ENCODE measurements at regions not wholly inside any gene's neighbourhood (a gene's known extent, or its start where the extent isn't known, plus 50 kb on each side); places are given as distances from the start of the nearest gene placed in this dataset.

DNA sequence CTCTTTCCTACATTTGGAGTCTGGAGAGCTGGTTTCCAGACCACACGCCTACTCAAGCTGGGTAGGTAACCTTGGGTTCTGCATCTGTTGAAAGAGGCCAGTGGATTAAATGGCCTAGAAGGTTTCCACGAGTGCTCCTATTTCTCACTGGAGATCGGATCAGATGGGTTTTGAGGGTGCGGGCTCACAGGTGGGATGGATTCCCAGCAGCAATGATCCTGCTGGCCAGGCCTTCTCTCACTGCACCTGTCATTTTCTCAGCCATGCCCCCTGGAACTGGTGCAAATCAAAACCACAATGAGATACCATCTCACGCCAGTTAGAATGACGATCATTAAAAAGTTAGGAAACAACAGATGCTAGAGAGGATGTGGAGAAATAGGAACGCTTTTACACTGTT is 747.5 kb upstream of the RAB6C start:
- no peak for DNase-seq (ENCODE audit: low spot score)

DNA sequence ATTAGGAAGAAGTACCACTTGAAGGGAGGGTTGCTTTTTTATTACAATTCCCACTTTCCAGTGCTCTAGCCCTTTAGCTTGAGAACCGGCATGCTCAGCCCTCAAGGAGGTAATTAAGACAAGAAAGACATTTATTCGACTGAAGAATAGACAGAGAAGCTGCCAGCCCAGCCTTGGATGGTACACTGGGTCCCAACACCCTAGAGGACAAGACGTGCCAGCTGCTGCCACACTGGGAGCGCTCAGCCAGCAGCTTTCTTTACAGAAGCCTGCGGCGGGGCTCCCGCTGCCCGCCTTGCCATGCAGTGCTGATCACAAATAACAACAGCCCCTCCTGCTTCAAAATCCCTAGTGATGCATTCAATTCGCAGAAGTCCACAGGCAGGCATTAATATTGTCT is 746.3 kb upstream of the RAB6C start:
- no peak for DNase-seq (ENCODE audit: low spot score)

DNA sequence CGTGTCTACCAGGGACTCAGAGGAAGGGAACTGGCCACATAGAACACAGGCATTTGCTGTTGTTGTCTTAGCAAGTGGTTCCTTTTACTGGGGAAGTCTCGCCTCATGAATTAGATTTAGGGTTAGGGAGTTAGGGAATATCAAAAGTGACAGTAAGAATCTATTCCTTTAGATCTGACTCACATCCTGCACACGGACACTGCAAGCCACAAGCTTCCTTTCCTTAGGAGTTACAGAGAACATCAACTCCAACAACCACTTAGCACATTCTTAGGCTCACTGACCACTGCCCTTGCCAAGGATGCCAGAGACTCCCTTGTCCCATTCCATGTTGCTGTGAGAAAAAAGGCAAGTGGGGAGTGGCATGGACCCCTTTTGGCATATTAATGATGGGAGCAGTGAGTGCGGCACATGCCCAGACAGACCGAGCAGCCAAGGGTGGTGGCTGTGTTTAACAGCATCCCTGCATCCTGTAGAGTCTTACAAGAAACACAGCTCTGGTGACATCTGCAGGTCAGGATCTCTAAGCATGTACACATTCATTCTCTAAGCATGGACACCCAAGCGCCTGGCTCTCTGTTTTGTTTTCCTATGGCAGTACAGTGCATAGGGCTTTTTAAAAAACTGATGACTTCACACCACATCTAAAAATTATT is 745.6 kb upstream of the RAB6C start:
- DNase-seq (ENCODE audit: low spot score), result no peak

DNA sequence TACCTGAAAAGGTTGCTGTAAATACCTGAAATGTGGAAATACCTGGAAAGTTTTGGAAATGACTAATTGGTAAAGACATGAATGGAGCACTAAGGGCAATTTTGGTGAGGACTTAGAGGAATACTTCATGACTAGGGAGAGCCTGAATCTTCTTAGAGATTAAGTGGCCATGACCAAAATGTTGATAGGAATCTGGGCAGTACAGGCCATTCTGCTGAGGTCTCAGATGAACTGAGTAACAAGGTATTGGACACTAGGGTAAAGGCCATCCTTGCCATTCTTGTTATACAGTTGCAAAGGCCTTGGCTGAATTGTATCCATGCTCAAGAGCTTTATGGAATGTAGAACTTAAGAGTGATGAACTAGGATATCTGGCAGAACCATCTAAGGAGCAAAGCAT is 742.9 kb upstream of the RAB6C start:
- no peak for DNase-seq (ENCODE audit: low spot score)

DNA sequence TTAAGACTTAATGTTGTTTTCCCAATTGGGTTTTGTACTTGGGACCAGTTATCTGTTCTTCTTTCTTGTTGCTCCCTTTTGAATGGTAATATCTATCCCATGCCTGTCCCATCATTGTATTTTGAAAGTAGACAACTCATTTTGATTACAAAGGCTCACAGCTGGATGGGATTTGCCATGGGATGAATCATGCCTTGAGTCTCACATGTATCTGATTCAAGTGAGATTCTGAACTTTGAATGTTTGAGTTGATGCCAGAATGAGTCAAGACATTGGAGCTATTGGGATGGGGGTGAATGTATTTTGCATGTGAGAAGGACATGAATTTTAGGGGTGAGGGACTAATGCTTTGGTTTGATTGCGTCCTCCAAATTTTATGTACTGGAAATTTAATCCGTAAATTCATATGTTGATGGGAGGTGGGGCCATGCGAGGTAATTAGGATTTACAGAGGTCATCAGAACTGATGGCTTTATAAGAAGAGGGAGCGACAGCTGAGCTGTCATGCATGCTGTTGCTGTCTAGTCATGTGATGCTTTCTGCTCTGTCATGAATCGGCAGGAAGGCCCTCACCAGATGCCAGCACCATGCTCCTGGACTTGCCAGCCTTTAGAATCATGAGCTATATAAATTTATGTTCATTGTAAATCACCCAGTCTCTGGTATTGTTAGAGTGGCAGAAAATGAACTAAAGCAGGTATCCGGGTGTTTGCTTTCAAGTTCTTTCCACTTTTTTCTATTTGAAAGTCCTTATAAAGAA is 741.3 kb upstream of the RAB6C start:
- no peak for DNase-seq (ENCODE audit: low spot score)

DNA sequence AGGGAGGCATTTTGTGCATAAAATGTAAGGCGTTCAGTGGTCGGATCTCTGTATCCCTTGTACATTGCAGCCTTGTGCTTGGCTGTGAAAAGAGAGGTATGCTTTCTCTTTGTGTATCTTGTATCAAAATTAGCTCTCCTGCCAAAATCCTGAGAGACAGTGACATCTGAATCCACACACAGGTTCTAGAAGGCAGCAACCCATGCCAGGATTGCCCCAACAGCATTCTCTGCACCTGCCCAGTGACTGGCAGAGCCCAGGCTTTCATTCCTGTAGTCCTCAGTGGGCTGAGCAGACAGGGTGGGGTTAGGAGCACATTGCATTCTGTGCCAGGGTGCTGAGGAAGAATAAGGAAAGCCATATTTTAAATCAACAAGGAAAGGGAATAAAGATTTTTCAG is 740.3 kb upstream of the RAB6C start:
- no peak for DNase-seq (ENCODE audit: low spot score)

DNA sequence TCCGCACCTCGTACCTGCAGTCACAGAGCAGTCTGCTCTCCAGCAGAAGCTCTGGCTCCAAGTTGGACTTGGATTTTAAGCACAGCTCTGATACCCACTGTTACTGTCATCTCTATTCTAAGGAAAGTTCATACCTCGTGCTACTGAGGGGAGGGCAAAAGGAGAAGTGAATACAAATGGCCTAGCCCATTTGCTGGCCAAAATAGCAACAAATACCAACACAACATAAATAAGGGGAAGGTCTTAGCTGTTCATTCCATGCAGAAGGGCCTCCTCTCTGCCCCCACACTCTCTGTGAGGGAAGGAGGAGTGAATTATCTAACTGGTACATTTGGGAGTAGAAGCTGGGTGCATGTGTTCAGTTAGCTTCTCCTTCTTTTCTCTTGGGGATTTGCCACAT is 739.4 kb upstream of the RAB6C start:
- no peak for DNase-seq (ENCODE audit: low spot score)

DNA sequence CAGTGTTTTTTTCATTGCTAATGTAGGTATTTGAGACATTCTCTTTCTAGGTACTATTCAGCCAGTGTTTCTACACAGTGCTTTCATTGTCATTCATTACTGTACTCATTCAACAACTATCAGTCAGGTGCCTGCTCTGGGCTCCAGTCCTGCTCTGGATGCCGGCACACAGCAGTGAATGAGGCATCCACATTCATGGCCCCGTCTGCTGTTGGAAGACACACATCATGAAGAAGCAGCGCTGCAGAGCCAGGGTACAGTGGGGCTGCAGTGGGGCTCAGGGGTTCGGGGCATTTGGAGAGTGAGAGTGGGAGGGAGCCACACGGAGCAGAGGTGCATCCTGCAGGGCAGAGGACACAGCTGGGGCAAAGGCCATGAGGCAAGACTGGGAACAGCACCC is 737.2 kb upstream of the RAB6C start:
- DNase-seq (ENCODE audit: low spot score), result no peak

DNA sequence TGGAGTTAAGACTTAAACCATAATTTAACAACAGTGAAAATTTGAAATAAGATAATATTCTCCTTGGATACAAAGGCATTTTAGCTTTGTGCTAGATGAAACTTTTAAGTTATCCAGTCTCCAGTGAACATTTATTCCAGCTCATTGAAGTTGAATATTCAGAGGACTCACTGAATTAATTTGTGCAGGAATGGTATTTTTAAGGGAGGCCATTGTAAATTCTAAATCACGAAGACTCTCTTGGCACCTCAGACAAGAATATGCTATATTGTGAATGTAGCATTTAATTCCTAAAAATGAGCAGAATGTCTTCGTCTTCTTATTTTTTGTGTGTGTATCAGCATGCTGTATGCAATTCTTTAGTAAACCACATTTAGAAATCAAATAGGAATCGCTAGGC is 731.7 kb upstream of the RAB6C start:
- DNase-seq (ENCODE audit: low spot score), result no peak

DNA sequence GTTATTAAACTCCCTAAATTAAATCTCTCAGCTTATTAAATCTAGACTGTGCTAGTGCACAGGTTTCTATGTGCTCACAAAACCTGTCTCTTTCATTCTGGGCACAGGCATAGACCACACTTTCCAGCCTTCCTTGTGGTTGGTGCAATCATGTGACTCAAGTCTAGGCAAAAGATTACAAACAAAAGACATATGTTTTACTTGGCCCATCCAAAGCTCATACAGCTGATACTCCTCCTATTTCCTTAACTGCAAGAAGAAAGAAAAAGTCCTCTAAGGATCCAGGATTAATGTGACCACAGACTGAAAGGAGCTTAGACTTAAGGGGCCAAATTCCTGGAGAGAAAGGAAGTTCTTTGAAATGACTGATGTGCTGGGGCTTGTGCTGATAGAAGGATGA is 731.3 kb upstream of the RAB6C start:
- no peak for DNase-seq (ENCODE audit: low spot score)

DNA sequence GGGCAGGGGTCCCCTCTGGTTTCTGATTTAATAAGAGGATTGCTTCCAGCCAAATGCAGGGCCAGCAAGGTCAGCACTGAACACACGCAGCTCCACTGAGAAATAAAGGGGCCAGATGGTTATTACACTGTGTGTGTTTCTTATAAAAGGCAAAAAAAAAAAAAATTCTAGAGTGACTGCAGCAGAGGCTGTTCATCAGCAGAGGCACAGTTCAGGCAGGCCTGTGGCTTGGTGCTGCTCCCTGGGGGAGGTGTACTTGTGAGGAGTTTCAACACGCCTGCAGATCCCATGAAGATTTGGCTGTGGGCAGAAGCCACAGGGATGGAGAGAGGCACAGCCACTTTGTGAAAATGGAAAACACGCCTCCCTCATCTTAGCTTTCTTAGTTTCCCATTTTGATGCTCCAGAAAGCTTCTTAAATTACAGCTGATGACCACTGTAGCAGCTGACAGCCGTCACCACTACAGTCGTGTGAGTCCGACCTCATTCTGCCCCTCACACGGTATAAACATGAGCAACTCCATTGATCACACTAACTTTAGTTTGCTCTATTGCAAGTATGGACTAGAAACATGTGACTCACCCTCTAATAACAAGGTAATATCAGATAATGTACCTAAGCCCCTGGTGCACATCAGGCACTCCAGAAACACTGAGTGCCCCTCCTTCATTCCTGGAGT is 726.5 kb upstream of the RAB6C start:
- no peak for DNase-seq (ENCODE audit: low spot score)

DNA sequence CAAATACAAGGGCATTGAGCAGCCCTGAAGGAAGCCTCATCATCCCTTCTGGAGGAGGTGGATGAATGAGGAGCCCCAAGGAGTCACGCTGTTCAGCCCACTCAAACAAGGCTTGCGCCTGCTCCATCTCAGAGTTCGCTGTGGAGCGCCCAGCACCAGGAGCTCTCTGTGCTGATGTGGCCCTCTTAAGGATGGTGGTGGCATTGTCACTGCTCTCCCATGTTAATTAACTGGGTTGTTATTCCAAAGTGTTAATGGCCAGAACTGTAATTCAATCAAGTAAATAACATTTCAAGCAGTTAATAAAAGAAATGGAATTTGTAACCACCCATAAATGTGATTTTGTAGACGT is 726.0 kb upstream of the RAB6C start:
- no peak for DNase-seq (ENCODE audit: low spot score)

DNA sequence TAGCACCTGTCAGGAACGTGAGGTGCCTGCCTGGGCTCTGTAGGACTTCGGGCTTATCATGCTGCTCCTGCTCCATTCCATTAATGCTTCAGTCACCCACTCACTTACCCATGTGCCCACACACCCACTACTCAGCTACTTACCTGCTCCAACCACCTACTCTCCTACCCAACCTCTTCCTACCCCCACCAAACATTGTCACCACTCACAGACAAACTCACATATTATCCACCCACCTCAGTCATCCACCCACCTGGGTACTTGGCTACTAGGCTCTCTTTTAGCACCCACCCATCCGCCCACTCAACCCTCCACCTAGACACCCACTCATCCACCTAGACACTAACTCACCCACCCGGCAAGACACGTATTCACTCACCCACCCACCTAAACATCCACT is 724.7 kb upstream of the RAB6C start:
- DNase-seq (ENCODE audit: low spot score), result no peak

DNA sequence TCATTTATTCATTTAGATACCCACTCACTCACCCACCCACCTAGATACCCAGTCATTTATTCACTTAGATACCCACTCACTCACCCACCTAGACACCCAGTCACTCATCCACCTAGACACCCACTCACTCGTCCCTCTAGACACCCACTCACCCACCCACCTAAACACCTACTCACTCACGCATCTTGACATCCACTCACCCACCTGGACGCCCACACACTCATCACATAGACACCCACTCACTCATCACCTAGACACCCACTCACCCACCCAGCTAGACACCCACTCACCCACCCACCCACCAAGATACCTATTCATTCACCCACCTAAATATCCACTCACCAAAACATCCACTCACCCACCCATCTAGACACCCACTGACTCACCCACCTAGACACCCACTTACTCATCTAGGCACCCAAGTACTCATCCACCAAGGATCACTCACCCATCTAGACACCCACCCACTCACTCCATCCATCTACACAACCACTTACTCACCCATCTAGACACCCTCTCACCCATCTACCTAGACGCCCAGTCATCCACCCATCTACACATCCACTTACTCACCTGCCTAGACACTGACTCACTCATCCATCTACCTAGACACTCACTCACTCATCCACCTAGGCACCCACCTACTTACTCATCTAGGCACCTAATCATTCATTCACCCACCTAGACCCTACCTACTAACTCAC is 723.7 kb upstream of the RAB6C start:
- DNase-seq (ENCODE audit: low spot score), result no peak

DNA sequence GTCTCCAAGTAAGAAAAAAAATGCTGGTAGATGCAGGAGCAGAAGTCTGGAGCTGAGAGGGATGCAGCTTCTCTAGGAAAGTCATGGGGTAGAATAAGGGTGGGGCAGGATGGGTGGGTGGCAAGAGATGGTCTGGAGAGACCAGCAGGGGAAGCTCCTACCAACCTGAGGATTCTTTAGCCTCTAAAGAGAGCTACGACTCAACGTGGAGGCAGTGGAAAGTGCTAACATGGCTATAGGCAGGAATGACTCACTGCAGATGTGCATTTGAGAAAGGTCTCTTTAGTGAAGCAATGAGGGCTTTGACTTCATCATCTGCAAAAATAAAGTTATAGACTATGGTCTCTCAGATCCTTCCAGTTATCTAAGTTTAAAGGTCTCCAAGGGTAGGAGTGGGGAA is 722.8 kb upstream of the RAB6C start:
- no peak for DNase-seq (ENCODE audit: low spot score)

DNA sequence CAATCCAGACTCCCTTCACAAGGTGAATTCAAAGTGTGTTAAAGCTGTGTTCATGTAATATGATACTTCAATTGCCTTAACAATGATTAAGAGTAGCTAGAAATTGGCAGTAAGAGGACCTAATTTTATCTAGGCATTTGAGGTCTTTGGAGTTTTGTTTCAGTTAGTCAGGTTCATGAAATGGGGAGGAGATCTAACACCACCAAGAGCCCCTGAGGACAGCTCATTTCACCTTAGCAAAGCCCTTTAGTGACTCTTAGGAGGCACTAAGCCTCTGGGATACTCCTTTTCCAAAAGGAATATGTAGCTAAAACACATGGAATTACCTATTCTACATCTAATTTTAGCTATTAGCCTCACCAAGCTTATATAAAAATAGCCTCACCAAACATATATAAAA is 716.5 kb upstream of the RAB6C start:
- no peak for DNase-seq (ENCODE audit: low spot score)

DNA sequence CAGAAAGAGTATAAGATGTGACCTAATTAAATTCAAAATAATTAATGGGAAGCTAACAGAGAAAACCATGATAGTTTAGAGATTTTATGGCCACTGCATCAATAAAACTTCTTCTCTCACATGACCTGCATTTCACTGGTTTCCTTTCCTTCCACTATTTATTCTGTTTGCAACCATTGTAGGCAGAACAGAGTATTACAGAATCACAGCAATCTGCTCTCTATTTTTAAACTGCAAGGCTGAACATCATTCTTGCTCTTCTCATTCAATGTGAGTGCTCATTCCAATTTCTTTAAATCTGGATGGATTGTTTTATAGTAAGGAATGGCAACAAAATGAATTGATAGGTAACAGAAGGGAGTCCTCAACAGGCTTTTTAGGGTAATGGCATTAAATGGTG is 715.5 kb upstream of the RAB6C start:
- no peak for DNase-seq (ENCODE audit: low spot score)

DNA sequence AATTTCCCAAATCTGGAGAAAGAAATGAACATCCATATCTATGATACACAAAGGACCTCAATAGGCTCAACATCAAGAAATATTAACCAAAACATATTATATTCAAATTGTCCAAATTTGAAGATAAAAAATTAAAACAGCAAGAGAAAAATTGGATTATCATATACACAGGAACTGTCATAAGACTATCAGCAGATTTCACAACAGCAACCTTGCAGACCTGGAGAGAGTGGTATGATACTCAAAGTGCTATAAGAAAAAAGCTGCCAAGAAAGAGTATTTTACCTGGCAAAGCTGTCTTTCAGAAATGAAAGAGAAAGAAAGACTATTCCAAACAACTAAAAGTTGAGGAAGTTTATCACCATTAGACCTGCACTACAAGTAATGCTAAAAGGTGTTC is 711.9 kb upstream of the RAB6C start:
- DNase-seq (ENCODE audit: low spot score), result no peak

DNA sequence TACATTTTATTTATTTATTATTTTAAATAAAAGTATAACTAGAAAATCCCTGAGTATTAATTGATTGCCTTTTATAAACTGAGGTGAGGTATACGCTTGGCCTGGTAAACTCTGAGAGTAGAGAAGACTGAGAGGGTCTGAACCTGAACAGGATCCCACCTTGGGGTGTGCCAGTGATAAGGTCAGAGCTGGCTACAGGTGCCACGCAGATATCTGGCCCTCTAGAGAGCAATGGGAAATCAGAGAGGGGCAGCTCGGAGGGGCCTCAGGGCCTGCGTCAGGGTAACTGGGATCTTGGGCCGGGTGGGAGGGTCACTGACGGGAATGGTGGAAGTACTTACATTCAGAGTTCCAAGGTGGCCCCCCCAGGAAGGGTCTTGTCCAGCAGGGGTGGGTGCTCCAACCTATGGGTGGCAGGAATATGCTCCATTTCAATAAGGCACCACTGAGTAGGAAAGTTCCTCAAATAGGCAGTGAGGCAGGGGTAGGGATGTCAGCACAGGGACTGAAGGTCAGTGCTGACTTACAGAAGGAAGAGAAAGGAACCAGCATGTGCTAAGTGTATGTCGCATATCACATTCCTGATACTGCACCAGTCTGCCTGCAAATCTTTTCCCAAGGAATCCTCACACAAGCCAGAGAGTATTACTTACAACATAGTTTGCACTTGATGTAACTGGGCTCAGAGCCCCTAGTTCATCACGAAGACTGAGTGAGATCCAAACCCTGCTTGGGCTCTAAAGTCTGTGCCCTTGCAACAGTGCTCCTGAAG is 706.0 kb upstream of the RAB6C start:
- DNase-seq (ENCODE audit: low spot score), result no peak

DNA sequence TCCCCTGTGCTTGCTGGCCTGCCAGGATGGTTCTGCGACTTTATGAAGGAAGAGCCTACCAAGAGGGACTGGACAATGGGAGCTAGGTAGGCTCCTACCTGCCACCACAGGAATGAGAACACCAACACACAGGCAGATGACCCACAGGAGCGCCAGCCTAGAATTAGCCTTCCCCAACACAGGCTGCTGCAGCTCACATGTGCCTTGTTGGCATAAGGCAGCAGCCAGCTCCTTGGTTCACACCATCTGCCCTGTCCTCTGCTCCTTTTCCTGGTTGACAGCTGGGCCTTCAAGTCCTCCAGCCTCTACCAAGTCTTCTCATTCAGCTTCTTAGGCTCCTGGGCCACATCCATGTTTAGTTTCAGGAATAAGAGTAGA is 705.4 kb upstream of the RAB6C start:
- no peak for DNase-seq (ENCODE audit: low spot score)

DNA sequence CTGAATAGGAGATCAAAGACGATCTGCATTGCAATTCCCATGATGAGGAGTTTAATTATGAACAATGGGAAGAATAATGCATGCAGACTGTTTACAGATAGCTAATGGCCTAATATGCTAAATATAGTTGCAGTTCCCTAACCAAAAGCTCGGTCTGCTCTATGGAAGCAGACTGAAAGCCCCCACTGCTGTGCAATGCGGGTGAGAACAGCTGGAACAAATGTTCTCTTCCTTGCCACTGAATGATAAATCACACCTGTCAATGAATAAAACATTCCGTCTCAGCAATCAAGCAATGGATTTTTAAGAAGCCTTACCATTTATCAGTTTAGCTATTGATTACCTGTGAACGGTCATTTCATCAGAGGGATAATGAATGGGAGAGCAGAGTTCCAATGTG is 704.5 kb upstream of the RAB6C start:
- no peak for DNase-seq (ENCODE audit: low spot score)

DNA sequence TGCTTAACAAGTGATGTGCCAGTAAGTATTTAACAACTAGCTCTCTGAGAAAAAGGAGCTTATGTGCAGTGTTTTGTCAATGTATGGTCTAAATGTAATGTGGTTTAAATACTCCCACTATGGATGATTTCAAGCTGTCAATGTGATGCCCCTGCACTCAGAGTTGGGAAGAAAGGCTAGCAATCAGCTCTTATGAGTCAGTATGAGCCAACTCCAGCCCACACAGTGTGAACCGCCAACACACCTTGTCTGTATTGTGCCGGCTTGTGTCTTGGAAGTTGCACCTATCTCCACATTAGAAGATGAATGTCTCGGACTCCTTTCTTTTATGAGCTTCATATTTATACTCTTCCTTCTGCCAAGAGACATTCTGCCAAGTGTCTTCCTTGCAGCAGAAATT is 703.8 kb upstream of the RAB6C start:
- no peak for DNase-seq (ENCODE audit: low spot score)
